ENCODE measurements at regions not wholly inside any gene's neighbourhood (a gene's known extent, or its start where the extent isn't known, plus 50 kb on each side); places are given as distances from the start of the nearest gene placed in this dataset.

GRCh38 chr4:16449406-16449805 lies 223.1 kb upstream of the TAPT1 start:
- no peaks in the 10 kb centered on the region; the same call in 1 of the 2 replicates for H3K27me3 ChIP-seq (ENCODE audit: insufficient read depth)
- H3K79me2 ChIP-seq (ENCODE audit: insufficient read depth): no peaks in the 10 kb centered on the region
- no peak overlapping the region for H3K4me3 ChIP-seq (ENCODE audit: low read depth in 2 of 2, low read length in 1 of 2)
- TF ChIP-seq RAD21 (IDR thresholded peaks at IDR 0.05; ENCODE audit: low read length): no peak
- no peak for TF ChIP-seq NRF1 (IDR thresholded peaks at IDR 0.05; ENCODE audit: low read depth, low read length)
- TF ChIP-seq NFIC (IDR thresholded peaks at IDR 0.05; ENCODE audit: borderline replicate concordance): no peak
- TF ChIP-seq YY1 (IDR thresholded peaks at IDR 0.05; ENCODE audit: low read depth): no peak
- no peak for TF ChIP-seq JUND (IDR thresholded peaks at IDR 0.05)
- no peak for TF ChIP-seq RFX5 (IDR thresholded peaks at IDR 0.05; ENCODE audit: low read length)
- no peak for TF ChIP-seq ELF1 (IDR thresholded peaks at IDR 0.05)
- no peaks in the 10 kb centered on the region for H3K4me1 ChIP-seq (ENCODE audit: control insufficient read depth in 1 of 2, insufficient read depth in 2 of 2, low read depth in 1 of 2, low read length in 1 of 2)
- no peaks in the 10 kb centered on the region for H4K20me1 ChIP-seq (ENCODE audit: insufficient read depth)
- H3F3A ChIP-seq (replicated peaks; ENCODE audit: insufficient read depth): no peaks in the 10 kb centered on the region
- H3K27ac ChIP-seq (ENCODE audit: low read depth in 2 of 2, low read length in 1 of 2): no peak overlapping the region
- H3K9me2 ChIP-seq: no peaks in the 10 kb centered on the region
- H3K9ac ChIP-seq: no peak overlapping the region
- no peak overlapping the region for H2AFZ ChIP-seq (ENCODE audit: low read depth)
- DNase-seq: no peak
- H3K9me3 ChIP-seq: no peaks in the 10 kb centered on the region
- 12% methylated on average over 2 of the region's 2 CpGs for WGBS (ENCODE audit: low lambda C conversion rate)
- POLR2A ChIA-PET: no interaction called here
- H3K36me3 ChIP-seq (replicated peaks in 1 of 2; ENCODE audit: control insufficient read depth in 1 of 2, insufficient read depth in 2 of 2, low read length in 1 of 2): no peaks in the 10 kb centered on the region
- CTCF ChIA-PET: no interaction called here
- H3K4me2 ChIP-seq: no peak overlapping the region

DNA sequence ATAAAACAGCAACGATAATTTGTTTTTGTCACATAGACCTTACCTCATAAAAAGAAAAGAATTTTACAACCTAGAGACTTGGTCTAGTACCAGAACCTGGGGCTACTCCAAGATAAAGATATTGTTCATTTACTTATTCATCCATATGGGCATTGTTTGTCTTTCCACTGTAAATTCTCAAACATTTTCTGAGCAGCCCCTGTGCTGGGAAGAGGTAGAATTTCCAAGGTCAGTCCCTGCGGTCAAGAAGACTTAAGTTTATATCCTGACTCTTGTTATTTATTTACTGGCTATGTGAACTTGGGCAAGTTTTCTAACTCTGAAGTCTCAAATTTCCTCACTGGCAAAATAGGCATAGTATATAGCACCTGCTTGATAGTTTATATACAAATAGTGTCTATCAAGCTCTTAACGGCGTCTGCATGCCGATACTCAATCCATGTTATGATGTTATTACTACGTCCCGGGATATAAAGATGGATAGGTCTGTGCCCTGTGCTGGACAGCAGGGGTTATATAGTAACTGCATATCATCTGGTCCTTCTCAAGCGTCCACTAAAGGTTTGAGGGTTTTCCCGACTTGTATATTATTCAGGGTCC lies 222.1 kb upstream of the TAPT1 start:
- DNase-seq: no peak
- Histone ChIP-seq H3K9ac (no peak overlapping the region), H3K9me3 (no peaks in the 10 kb centered on the region), H2AFZ (ENCODE audit: low read depth) (no peak overlapping the region), H3F3A (replicated peaks; ENCODE audit: insufficient read depth) (no peaks in the 10 kb centered on the region), H3K27ac (ENCODE audit: low read depth in 2 of 2, low read length in 1 of 2) (no peak overlapping the region), H3K27me3 (ENCODE audit: insufficient read depth) (no peaks in the 10 kb centered on the region; the same call in 1 of the 2 replicates), H3K4me3 (ENCODE audit: low read depth in 2 of 2, low read length in 1 of 2) (no peak overlapping the region), H3K79me2 (ENCODE audit: insufficient read depth) (no peaks in the 10 kb centered on the region), H3K9me2 (no peaks in the 10 kb centered on the region), H4K20me1 (ENCODE audit: insufficient read depth) (no peaks in the 10 kb centered on the region), H3K4me1 (ENCODE audit: control insufficient read depth in 1 of 2, insufficient read depth in 2 of 2, low read depth in 1 of 2, low read length in 1 of 2) (no peaks in the 10 kb centered on the region), H3K4me2 (no peak overlapping the region), H3K36me3 (replicated peaks in 1 of 2; ENCODE audit: control insufficient read depth in 1 of 2, insufficient read depth in 2 of 2, low read length in 1 of 2) (no peaks in the 10 kb centered on the region)
- ChIA-PET POLR2A (no interaction called here), CTCF (interaction anchor here (0.7 to 1.8 kb wide), 2 partner anchors 10 to 156 kb away, joined by 4 to 5 read pairs; no protein-coding TSS in a partner anchor)
- TF ChIP-seq RCOR1 (IDR thresholded peaks at IDR 0.05; ENCODE audit: low read length) (no peak), MXI1 (IDR thresholded peaks at IDR 0.05; ENCODE audit: low read depth, low read length) (no peak), SMC3 (IDR thresholded peaks at IDR 0.05; ENCODE audit: low read depth, low read length) (no peak), SIN3A (IDR thresholded peaks at IDR 0.05; ENCODE audit: borderline replicate concordance, low read depth, low read length) (no peak), RXRA (IDR thresholded peaks at IDR 0.05; ENCODE audit: borderline replicate concordance, low read depth) (no peak)
- WGBS (ENCODE audit: low lambda C conversion rate): 58% methylated on average over 9 of the region's 9 CpGs

GRCh38 chr4:16443504-16444088 lies 217.3 kb upstream of the TAPT1 start:
- H3K9me3 ChIP-seq: no peaks in the 10 kb centered on the region
- H3F3A ChIP-seq (replicated peaks; ENCODE audit: insufficient read depth): no peaks in the 10 kb centered on the region
- H3K4me2 ChIP-seq: no peak overlapping the region
- no peaks in the 10 kb centered on the region; the same call in 1 of the 2 replicates for H3K27me3 ChIP-seq (ENCODE audit: insufficient read depth)
- H3K4me1 ChIP-seq (ENCODE audit: control insufficient read depth in 1 of 2, insufficient read depth in 2 of 2, low read depth in 1 of 2, low read length in 1 of 2): no peaks in the 10 kb centered on the region
- no peak overlapping the region; a peak in 1 of 4 replicates for H3K4me3 ChIP-seq (ENCODE audit: low read depth in 2 of 2, low read length in 1 of 2)
- DNase-seq: peak; percentile 36
- CTCF ChIA-PET: interaction anchor here (0.7 to 3.5 kb wide), 15 partner anchors 10 to 225 kb away, joined by 3 to 40 read pairs (median 5); no protein-coding TSS in a partner anchor
- no peak overlapping the region for H3K9ac ChIP-seq
- H4K20me1 ChIP-seq (ENCODE audit: insufficient read depth): no peaks in the 10 kb centered on the region
- POLR2A ChIA-PET: no interaction called here
- no peak overlapping the region for H3K27ac ChIP-seq (ENCODE audit: low read depth in 2 of 2, low read length in 1 of 2)
- 10% methylated on average over 2 of the region's 2 CpGs for WGBS (ENCODE audit: low lambda C conversion rate)
- no peaks in the 10 kb centered on the region for H3K9me2 ChIP-seq
- no peaks in the 10 kb centered on the region for H3K79me2 ChIP-seq (ENCODE audit: insufficient read depth)
- H3K36me3 ChIP-seq (replicated peaks in 1 of 2; ENCODE audit: control insufficient read depth in 1 of 2, insufficient read depth in 2 of 2, low read length in 1 of 2): no peaks in the 10 kb centered on the region
- H2AFZ ChIP-seq (ENCODE audit: low read depth): no peak overlapping the region
- TF ChIP-seq, protein P1, sequence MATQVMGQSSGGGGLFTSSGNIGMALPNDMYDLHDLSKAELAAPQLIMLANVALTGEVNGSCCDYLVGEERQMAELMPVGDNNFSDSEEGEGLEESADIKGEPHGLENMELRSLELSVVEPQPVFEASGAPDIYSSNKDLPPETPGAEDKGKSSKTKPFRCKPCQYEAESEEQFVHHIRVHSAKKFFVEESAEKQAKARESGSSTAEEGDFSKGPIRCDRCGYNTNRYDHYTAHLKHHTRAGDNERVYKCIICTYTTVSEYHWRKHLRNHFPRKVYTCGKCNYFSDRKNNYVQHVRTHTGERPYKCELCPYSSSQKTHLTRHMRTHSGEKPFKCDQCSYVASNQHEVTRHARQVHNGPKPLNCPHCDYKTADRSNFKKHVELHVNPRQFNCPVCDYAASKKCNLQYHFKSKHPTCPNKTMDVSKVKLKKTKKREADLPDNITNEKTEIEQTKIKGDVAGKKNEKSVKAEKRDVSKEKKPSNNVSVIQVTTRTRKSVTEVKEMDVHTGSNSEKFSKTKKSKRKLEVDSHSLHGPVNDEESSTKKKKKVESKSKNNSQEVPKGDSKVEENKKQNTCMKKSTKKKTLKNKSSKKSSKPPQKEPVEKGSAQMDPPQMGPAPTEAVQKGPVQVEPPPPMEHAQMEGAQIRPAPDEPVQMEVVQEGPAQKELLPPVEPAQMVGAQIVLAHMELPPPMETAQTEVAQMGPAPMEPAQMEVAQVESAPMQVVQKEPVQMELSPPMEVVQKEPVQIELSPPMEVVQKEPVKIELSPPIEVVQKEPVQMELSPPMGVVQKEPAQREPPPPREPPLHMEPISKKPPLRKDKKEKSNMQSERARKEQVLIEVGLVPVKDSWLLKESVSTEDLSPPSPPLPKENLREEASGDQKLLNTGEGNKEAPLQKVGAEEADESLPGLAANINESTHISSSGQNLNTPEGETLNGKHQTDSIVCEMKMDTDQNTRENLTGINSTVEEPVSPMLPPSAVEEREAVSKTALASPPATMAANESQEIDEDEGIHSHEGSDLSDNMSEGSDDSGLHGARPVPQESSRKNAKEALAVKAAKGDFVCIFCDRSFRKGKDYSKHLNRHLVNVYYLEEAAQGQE (IDR thresholded peaks at IDR 0.05; ENCODE audit: low read depth, low read length): no peak
- TF ChIP-seq JUND (IDR thresholded peaks at IDR 0.05): no peak
- no peak for TF ChIP-seq MXI1 (IDR thresholded peaks at IDR 0.05; ENCODE audit: low read depth, low read length)
- TF ChIP-seq, protein P2, sequence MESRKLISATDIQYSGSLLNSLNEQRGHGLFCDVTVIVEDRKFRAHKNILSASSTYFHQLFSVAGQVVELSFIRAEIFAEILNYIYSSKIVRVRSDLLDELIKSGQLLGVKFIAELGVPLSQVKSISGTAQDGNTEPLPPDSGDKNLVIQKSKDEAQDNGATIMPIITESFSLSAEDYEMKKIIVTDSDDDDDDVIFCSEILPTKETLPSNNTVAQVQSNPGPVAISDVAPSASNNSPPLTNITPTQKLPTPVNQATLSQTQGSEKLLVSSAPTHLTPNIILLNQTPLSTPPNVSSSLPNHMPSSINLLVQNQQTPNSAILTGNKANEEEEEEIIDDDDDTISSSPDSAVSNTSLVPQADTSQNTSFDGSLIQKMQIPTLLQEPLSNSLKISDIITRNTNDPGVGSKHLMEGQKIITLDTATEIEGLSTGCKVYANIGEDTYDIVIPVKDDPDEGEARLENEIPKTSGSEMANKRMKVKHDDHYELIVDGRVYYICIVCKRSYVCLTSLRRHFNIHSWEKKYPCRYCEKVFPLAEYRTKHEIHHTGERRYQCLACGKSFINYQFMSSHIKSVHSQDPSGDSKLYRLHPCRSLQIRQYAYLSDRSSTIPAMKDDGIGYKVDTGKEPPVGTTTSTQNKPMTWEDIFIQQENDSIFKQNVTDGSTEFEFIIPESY (IDR thresholded peaks at IDR 0.05; ENCODE audit: borderline replicate concordance, low read depth): no peak
- TF ChIP-seq EZH2phosphoT487 (IDR thresholded peaks at IDR 0.05; ENCODE audit: borderline replicate concordance, low read depth): no peak
- TF ChIP-seq SMC3 (IDR thresholded peaks at IDR 0.05; ENCODE audit: low read depth, low read length): peak; percentile 50
- no peak for TF ChIP-seq ELF1 (IDR thresholded peaks at IDR 0.05)
- TF ChIP-seq TCF12 (IDR thresholded peaks at IDR 0.05): no peak

Measured in SK-N-SH (cell line).